Panc1 (cell line): ENCODE measurements at regions not wholly inside any gene's neighbourhood (a gene's known extent, or its start where the extent isn't known, plus 50 kb on each side); places are given as distances from the start of the nearest gene placed in this dataset.

Experiments used
- ATAC-seq: fragments of 200-7000 bp; cut with Tn5 transposase; 2 replicates; pipeline ENCODE4 v1.9.1; 2020; ENCODE audit warnings: mild to moderate bottlenecking, moderate library complexity
- BruUV-seq: library from RNA; stranded (reverse); fragments of 400-500 nt; replicated peaks from 2 replicates; lab custom pipeline; 2021; lab: Mats Ljungman, UMichigan
- CTCF ChIA-PET: fragments of 300-600 bp; sonication (Branson Sonifier 250); formaldehyde crosslinking; loops from one replicate; lab custom pipeline; 2022; ENCODE audit warnings: antibody characterized with exemption; lab: Charles Lee
- POLR2A ChIA-PET: fragments of 300-600 bp; sonication (Branson Sonifier 250); formaldehyde crosslinking; loops from one replicate; lab custom pipeline; 2022; ENCODE audit warnings: antibody characterized with exemption; lab: Charles Lee
- DNase-seq: peaks from one replicate; pipeline ENCODE4 v3.0.0-alpha.2; 2010; ENCODE audit warnings: low read depth, low spot score
- H3K27ac ChIP-seq: 2 replicates; pipeline ENCODE4 v1.5.1; 2011; ENCODE audit warnings: mild to moderate bottlenecking, low read length, inconsistent platforms
- H3K27me3 ChIP-seq: fragments of 200-500 bp; sonication (Bioruptor generic); 2 replicates; pipeline ENCODE4 v1.6.0; 2014; ENCODE audit warnings: low read length, inconsistent platforms; ENCODE audit not compliant: control insufficient read depth, insufficient read depth
- H3K36me3 ChIP-seq: fragments of 200-500 bp; sonication (Bioruptor generic); 2 replicates; pipeline ENCODE4 v1.5.1; 2014; ENCODE audit warnings: inconsistent platforms, mild to moderate bottlenecking, low read length, moderate library complexity; ENCODE audit not compliant: control insufficient read depth, insufficient read depth
- H3K4me1 ChIP-seq: 2 replicates; pipeline ENCODE4 v1.5.1; 2011; ENCODE audit warnings: inconsistent platforms, mild to moderate bottlenecking, low read length, moderate library complexity; ENCODE audit not compliant: control insufficient read depth, insufficient read depth
- H3K4me3 ChIP-seq, 2 experiments: 2 replicates each; pipeline ENCODE4 v1.5.1; 2011 to 2012; ENCODE audit warnings: low read depth in 2 of 2, low read length in 2 of 2, mild to moderate bottlenecking in 2 of 2, inconsistent platforms in 1 of 2, moderate library complexity in 1 of 2
- H3K9me3 ChIP-seq: fragments of 200-500 bp; sonication (Bioruptor generic); 2 replicates; pipeline ENCODE4 v1.5.1; 2014; ENCODE audit warnings: low read depth, mild to moderate bottlenecking, inconsistent platforms, low read length, moderate library complexity; ENCODE audit not compliant: control insufficient read depth, insufficient read depth
- POLR2AphosphoS5 ChIP-seq: IDR thresholded peaks from 2 replicates; pipeline ENCODE4 v1.6.1; 2012; ENCODE audit warnings: mild to moderate bottlenecking, low read depth, low read length, moderate library complexity
- SIN3A ChIP-seq: IDR thresholded peaks from 2 replicates; pipeline ENCODE4 v1.6.1; 2012; ENCODE audit warnings: low read depth, mild to moderate bottlenecking, low read length, moderate library complexity, borderline replicate concordance; ENCODE audit not compliant: insufficient read depth
- TCF7L2 ChIP-seq: IDR thresholded peaks from 2 replicates; pipeline ENCODE4 v1.6.1; 2011; ENCODE audit warnings: mild to moderate bottlenecking, low read depth, low read length, inconsistent platforms
- in situ Hi-C: cut with HindIII; loops from 2 replicates; pipeline ENCODE4 v1.10.0; 2016; ENCODE audit warnings: low sequenced_read_pairs, low pct_unique_long_range_greater_than_20kb
- intact Hi-C: fragments of 100-400 bp; cut with micrococcal nuclease; formaldehyde crosslinking; loops from one replicate; pipeline ENCODE4 v1.10.0; 2022; ENCODE audit not compliant: unreplicated experiment
- TF ChIP-seq, protein P1 (sequence below), 2 experiments: IDR thresholded peaks; 2 replicates each; pipeline ENCODE4 v1.6.1; 2011 to 2012; ENCODE audit warnings: low read depth in 2 of 2, control low read depth in 1 of 2, low read length in 1 of 2, mild to moderate bottlenecking in 1 of 2, moderate library complexity in 1 of 2; ENCODE audit not compliant: insufficient read depth in 1 of 2
- TF ChIP-seq, protein P2 (sequence below): fragments of 450-650 bp; IDR thresholded peaks from 2 replicates; pipeline ENCODE4 v1.5.1; 2017; ENCODE audit warnings: mild to moderate bottlenecking

DNA sequence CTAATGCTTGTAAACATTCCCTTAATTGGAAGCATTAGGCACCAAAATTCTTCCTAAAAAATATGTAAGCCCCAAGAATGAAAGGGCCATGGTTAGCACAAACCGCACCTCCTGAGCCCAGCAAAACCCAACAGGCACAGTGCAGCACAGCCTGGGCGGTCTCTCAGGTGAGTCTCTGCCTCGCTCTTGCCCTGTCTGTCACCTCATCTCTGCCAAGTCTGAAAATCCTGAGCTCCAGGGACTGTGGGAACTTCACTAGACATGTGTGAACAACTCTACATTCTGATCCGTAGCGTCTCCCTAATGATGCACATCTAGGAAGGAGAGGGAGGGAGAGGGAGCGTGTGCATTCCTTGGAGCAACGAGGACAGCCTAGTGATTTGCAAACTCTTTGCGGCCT lies 88.8 kb upstream of the GJB6 start:
- DNase-seq (no peak), ATAC-seq (no peak)
- H3K36me3 ChIP-seq: no peaks in the 10 kb centered on the region
- H3K27me3 ChIP-seq: no peaks in the 10 kb centered on the region
- intact Hi-C loops: no loop called here
- in situ Hi-C loops: no loop called here
- CTCF ChIA-PET: no interaction called here
- no peak overlapping the region for H3K4me3 ChIP-seq
- TF ChIP-seq, protein P1, sequence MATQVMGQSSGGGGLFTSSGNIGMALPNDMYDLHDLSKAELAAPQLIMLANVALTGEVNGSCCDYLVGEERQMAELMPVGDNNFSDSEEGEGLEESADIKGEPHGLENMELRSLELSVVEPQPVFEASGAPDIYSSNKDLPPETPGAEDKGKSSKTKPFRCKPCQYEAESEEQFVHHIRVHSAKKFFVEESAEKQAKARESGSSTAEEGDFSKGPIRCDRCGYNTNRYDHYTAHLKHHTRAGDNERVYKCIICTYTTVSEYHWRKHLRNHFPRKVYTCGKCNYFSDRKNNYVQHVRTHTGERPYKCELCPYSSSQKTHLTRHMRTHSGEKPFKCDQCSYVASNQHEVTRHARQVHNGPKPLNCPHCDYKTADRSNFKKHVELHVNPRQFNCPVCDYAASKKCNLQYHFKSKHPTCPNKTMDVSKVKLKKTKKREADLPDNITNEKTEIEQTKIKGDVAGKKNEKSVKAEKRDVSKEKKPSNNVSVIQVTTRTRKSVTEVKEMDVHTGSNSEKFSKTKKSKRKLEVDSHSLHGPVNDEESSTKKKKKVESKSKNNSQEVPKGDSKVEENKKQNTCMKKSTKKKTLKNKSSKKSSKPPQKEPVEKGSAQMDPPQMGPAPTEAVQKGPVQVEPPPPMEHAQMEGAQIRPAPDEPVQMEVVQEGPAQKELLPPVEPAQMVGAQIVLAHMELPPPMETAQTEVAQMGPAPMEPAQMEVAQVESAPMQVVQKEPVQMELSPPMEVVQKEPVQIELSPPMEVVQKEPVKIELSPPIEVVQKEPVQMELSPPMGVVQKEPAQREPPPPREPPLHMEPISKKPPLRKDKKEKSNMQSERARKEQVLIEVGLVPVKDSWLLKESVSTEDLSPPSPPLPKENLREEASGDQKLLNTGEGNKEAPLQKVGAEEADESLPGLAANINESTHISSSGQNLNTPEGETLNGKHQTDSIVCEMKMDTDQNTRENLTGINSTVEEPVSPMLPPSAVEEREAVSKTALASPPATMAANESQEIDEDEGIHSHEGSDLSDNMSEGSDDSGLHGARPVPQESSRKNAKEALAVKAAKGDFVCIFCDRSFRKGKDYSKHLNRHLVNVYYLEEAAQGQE (IDR thresholded peaks at IDR 0.05; ENCODE audit: insufficient read depth in 1 of 2, low read depth in 2 of 2, low read length in 1 of 2): no peak
- TF ChIP-seq SIN3A (no peak), POLR2AphosphoS5 (no peak), TCF7L2 (no peak)
- TF ChIP-seq, protein P2, sequence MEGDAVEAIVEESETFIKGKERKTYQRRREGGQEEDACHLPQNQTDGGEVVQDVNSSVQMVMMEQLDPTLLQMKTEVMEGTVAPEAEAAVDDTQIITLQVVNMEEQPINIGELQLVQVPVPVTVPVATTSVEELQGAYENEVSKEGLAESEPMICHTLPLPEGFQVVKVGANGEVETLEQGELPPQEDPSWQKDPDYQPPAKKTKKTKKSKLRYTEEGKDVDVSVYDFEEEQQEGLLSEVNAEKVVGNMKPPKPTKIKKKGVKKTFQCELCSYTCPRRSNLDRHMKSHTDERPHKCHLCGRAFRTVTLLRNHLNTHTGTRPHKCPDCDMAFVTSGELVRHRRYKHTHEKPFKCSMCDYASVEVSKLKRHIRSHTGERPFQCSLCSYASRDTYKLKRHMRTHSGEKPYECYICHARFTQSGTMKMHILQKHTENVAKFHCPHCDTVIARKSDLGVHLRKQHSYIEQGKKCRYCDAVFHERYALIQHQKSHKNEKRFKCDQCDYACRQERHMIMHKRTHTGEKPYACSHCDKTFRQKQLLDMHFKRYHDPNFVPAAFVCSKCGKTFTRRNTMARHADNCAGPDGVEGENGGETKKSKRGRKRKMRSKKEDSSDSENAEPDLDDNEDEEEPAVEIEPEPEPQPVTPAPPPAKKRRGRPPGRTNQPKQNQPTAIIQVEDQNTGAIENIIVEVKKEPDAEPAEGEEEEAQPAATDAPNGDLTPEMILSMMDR: no peak
- H3K4me1 ChIP-seq: no peaks in the 10 kb centered on the region
- H3K27ac ChIP-seq: no peak overlapping the region
- POLR2A ChIA-PET: no interaction called here
- BruUV-seq: no TSS peak
- H3K9me3 ChIP-seq: no peaks in the 10 kb centered on the region

DNA sequence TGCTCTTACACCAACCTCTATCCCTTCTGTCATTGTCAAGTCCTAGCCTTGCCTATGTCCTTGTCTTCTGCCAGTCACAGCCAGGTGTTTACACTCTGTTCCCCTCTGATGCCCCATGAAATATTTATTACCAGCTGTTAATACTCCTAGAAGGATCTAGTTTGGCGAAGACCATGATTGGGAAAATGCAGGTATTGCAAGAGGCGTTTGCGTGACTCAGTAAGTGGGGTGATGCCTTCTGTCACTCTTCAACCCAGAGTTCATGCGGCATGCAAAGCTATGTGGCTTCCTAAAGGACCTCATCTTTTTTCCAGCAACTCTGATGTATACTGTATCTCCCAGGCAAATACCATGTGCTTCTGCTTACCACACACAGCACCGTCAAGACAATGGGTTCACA lies 81.8 kb upstream of the GJB6 start:
- Histone ChIP-seq H3K9me3 (no peaks in the 10 kb centered on the region), H3K36me3 (no peaks in the 10 kb centered on the region), H3K4me3 (no peak overlapping the region), H3K27ac (no peak overlapping the region), H3K4me1 (no peaks in the 10 kb centered on the region), H3K27me3 (no peaks in the 10 kb centered on the region)
- no TSS peak for BruUV-seq
- TF ChIP-seq, protein P2: no peak
- TF ChIP-seq SIN3A (no peak), TCF7L2 (no peak), POLR2AphosphoS5 (no peak)
- ChIA-PET POLR2A (no interaction called here), CTCF (interaction anchor here (0.6 kb wide), 1 partner anchor 1789 kb away, joined by 4 read pairs; no protein-coding TSS in a partner anchor)
- no peak for DNase-seq
- intact Hi-C loops (no loop called here), in situ Hi-C loops (no loop called here)
- ATAC-seq: no peak
